H9 (cell line): ENCODE measurements at regions not wholly inside any gene's neighbourhood (a gene's known extent, or its start where the extent isn't known, plus 50 kb on each side); places are given as distances from the start of the nearest gene placed in this dataset.

ENCODE experiments used
- DNase-seq: peaks from one replicate; pipeline ENCODE4 v3.0.0-alpha.2; 2017
- H2AFZ ChIP-seq: one replicate; pipeline ENCODE4 v1.6.1; 2013; ENCODE audit warnings: mild to moderate bottlenecking, low read length, control low read depth, moderate library complexity
- H2AK5ac ChIP-seq: 2 replicates; pipeline ENCODE4 v1.6.1; 2013; ENCODE audit warnings: low read length, control low read depth, mixed read lengths; ENCODE audit not compliant: insufficient read length
- H2BK120ac ChIP-seq: one replicate; pipeline ENCODE4 v1.6.1; 2013; ENCODE audit warnings: low read depth, mild to moderate bottlenecking, low read length, control low read depth, inconsistent platforms; ENCODE audit not compliant: poor library complexity, severe bottlenecking
- H2BK12ac ChIP-seq: 2 replicates; pipeline ENCODE4 v1.6.1; 2013; ENCODE audit warnings: low read length, control low read depth, mixed read lengths, low read depth; ENCODE audit not compliant: insufficient read length
- H2BK15ac ChIP-seq: 2 replicates; pipeline ENCODE4 v1.6.1; 2013; ENCODE audit warnings: low read depth, low read length, control low read depth
- H2BK20ac ChIP-seq: one replicate; pipeline ENCODE4 v1.6.1; 2013; ENCODE audit warnings: low read depth, mild to moderate bottlenecking, low read length, control low read depth, inconsistent platforms; ENCODE audit not compliant: poor library complexity, severe bottlenecking
- H2BK5ac ChIP-seq: 2 replicates; pipeline ENCODE4 v1.6.1; 2013; ENCODE audit warnings: low read length, control low read depth, mixed read lengths; ENCODE audit not compliant: insufficient read length
- H3K14ac ChIP-seq: 2 replicates; pipeline ENCODE4 v1.6.1; 2013; ENCODE audit warnings: low read length, control low read depth; ENCODE audit not compliant: insufficient read depth
- H3K18ac ChIP-seq: 2 replicates; pipeline ENCODE4 v1.6.1; 2013; ENCODE audit warnings: low read depth, mild to moderate bottlenecking, mixed read lengths, low read length, control low read depth; ENCODE audit not compliant: insufficient read length
- H3K23ac ChIP-seq: 2 replicates; pipeline ENCODE4 v1.6.1; 2013; ENCODE audit warnings: low read length, control low read depth, mixed read lengths, low read depth; ENCODE audit not compliant: insufficient read length
- H3K23me2 ChIP-seq: 2 replicates; pipeline ENCODE4 v1.6.1; 2013; ENCODE audit warnings: low read depth, mild to moderate bottlenecking, mixed read lengths, low read length, control low read depth; ENCODE audit not compliant: insufficient read length, poor library complexity, severe bottlenecking
- H3K27ac ChIP-seq: 2 replicates; pipeline ENCODE4 v1.5.1; 2013; ENCODE audit warnings: low read length, control low read depth, mixed read lengths, low read depth; ENCODE audit not compliant: insufficient read length
- H3K27me3 ChIP-seq: 2 replicates; pipeline ENCODE4 v1.6.1; 2013; ENCODE audit warnings: low read length, control low read depth, inconsistent platforms; ENCODE audit not compliant: insufficient read depth
- H3K4ac ChIP-seq: 2 replicates; pipeline ENCODE4 v1.6.1; 2013; ENCODE audit warnings: low read depth, mild to moderate bottlenecking, control low read depth, inconsistent platforms, low read length, moderate library complexity
- H3K4me1 ChIP-seq: 2 replicates; pipeline ENCODE4 v1.6.1; 2013; ENCODE audit warnings: low read length, control low read depth, inconsistent platforms; ENCODE audit not compliant: insufficient read depth
- H3K4me2 ChIP-seq: 2 replicates; pipeline ENCODE4 v1.6.1; 2013; ENCODE audit warnings: low read length, control low read depth, mixed read lengths; ENCODE audit not compliant: insufficient read length, insufficient read depth
- H3K56ac ChIP-seq: 2 replicates; pipeline ENCODE4 v1.6.1; 2013; ENCODE audit warnings: low read depth, mild to moderate bottlenecking, mixed read lengths, low read length, control low read depth; ENCODE audit not compliant: insufficient read length
- H3K79me1 ChIP-seq: 2 replicates; pipeline ENCODE4 v1.6.1; 2013; ENCODE audit warnings: low read depth, mild to moderate bottlenecking, moderate library complexity, low read length, control low read depth, inconsistent platforms; ENCODE audit not compliant: insufficient read depth, poor library complexity, severe bottlenecking
- H3K79me2 ChIP-seq: 2 replicates; pipeline ENCODE4 v1.6.1; 2013; ENCODE audit warnings: low read length, control low read depth, inconsistent platforms; ENCODE audit not compliant: insufficient read depth
- H3K9ac ChIP-seq: 2 replicates; pipeline ENCODE4 v1.6.1; 2013; ENCODE audit warnings: low read length, control low read depth, mixed read lengths; ENCODE audit not compliant: insufficient read length; ENCODE audit errors: extremely low read depth
- H3K9me3 ChIP-seq: one replicate; pipeline ENCODE4 v1.6.1; 2013; ENCODE audit warnings: low read depth, low read length, inconsistent platforms; ENCODE audit not compliant: control insufficient read depth
- H3T11ph ChIP-seq: one replicate; pipeline ENCODE4 v1.6.1; 2013; ENCODE audit warnings: mild to moderate bottlenecking, low read length, control low read depth, inconsistent platforms
- H4K20me1 ChIP-seq: one replicate; pipeline ENCODE4 v1.6.1; 2013; ENCODE audit not compliant: control insufficient read depth, insufficient read length, insufficient read depth
- H4K5ac ChIP-seq: 2 replicates; pipeline ENCODE4 v1.6.1; 2013; ENCODE audit warnings: low read depth, mild to moderate bottlenecking, mixed read lengths, low read length, control low read depth; ENCODE audit not compliant: insufficient read length
- H4K8ac ChIP-seq: replicated peaks from 2 replicates; pipeline ENCODE4 v1.6.1; 2013; ENCODE audit warnings: low read length, control low read depth, mixed read lengths, low read depth; ENCODE audit not compliant: insufficient read length
- H4K91ac ChIP-seq: 2 replicates; pipeline ENCODE4 v1.6.1; 2013; ENCODE audit warnings: low read depth, mild to moderate bottlenecking, moderate library complexity, mixed read lengths, low read length, control low read depth; ENCODE audit not compliant: insufficient read length
- H3K27ac Mint-ChIP-seq, 3 experiments: 2 replicates in 2 of 3; 3 replicates in 1 of 3; pipeline ENCODE4 v1.8.0; 2020 to 2021; ENCODE audit warnings: mixed read lengths in 3 of 3, mild to moderate bottlenecking in 1 of 3, moderate library complexity in 1 of 3
- H3K27me3 Mint-ChIP-seq: 2 replicates; pipeline ENCODE4 v1.8.0; 2021; ENCODE audit warnings: low read depth, mild to moderate bottlenecking, moderate library complexity, mixed read lengths
- H3K36me3 Mint-ChIP-seq, 3 experiments: 2 replicates in 2 of 3; 3 replicates in 1 of 3; pipeline ENCODE4 v1.8.0; 2020 to 2021; ENCODE audit warnings: low read depth in 3 of 3, mixed read lengths in 3 of 3; ENCODE audit not compliant: insufficient read depth in 1 of 3
- H3K4me1 Mint-ChIP-seq, 2 experiments: 2 replicates each; pipeline ENCODE4 v1.8.0; 2020; ENCODE audit warnings: mixed read lengths in 2 of 2
- H3K4me3 Mint-ChIP-seq, 2 experiments: 2 replicates in 1 of 2; 3 replicates in 1 of 2; pipeline ENCODE4 v1.8.0; 2020 to 2021; ENCODE audit warnings: mild to moderate bottlenecking in 2 of 2, mixed read lengths in 2 of 2, moderate library complexity in 1 of 2
- H3K9me3 Mint-ChIP-seq, 2 experiments: 2 replicates in 1 of 2; 3 replicates in 1 of 2; pipeline ENCODE4 v1.8.0; 2020; ENCODE audit warnings: mild to moderate bottlenecking in 2 of 2, mixed read lengths in 2 of 2, moderate library complexity in 1 of 2
- CTCF ChIP-seq: fragments of 200-600 bp; sonication (generic); conservative IDR thresholded peaks from 3 replicates; pipeline ENCODE4 v1.8.0; 2021; ENCODE audit warnings: antibody characterized with exemption, mild to moderate bottlenecking
- WGBS: extraction: QIAGEN DNeasy Blood & Tissue Kit; methylation state at CpG from one replicate; pipeline ENCODE4 v1.1.7; 2013; ENCODE audit warnings: missing lambda C conversion rate, low lambda C conversion rate, mixed read lengths; ENCODE audit not compliant: insufficient read length; ENCODE audit errors: extremely low coverage; 5-methylcytosine and 5-hydroxymethylcytosine counted together

DNA sequence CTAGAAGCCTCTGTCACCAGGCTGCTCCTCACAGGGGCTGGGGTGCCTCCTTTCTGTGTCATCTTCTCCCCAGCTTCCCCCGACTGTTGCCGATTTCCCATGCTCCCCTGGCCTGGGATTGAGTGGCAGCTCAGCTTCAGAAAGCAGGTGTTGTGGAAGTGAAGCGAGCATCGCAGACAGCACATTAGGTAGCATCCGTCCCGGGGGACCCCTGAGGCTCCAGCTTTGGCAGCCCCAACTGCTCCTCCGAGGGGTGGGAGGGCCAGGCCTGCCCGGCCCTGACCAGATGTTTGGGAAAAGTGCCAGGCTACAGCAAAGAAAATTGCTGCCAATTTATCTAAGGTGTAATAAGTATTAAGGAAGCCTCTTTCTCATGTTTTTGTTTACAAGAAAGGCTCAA lies 1045.6 kb downstream of the BCL11B start:
- Histone ChIP-seq H4K20me1 (no peaks in the 10 kb centered on the region), H3K4me2 (no peak overlapping the region), H2BK120ac (no peak overlapping the region), H3T11ph (no peak overlapping the region), H3K79me1 (no peaks in the 10 kb centered on the region), H3K56ac (no peak overlapping the region), H2AFZ (no peak overlapping the region), H3K27ac (no peak overlapping the region), H3K23me2 (no peaks in the 10 kb centered on the region), H3K9me3 (no peaks in the 10 kb centered on the region), H2BK15ac (no peak overlapping the region), H3K14ac (no peak overlapping the region), H3K79me2 (no peaks in the 10 kb centered on the region), H2BK20ac (no peak overlapping the region), H3K4me1 (no peaks in the 10 kb centered on the region), H3K9ac (no peak overlapping the region), H2BK5ac (no peak overlapping the region), H3K18ac (no peak overlapping the region), H2AK5ac (no peak overlapping the region), H3K27me3 (no peaks in the 10 kb centered on the region), H4K91ac (no peak overlapping the region), H3K23ac (no peak overlapping the region), H4K5ac (no peak overlapping the region), H4K8ac (no peak overlapping the region), H3K4ac (no peak overlapping the region), H2BK12ac (no peak overlapping the region)
- no CpG with 5 or more reads among the region's 8 CpGs for WGBS
- Mint-ChIP-seq H3K27me3 (no peaks in the 10 kb centered on the region; the same call in 1 of the 2 replicates), H3K27ac (no peak overlapping the region), H3K4me1 (no peaks in the 10 kb centered on the region), H3K9me3 (no peaks in the 10 kb centered on the region; a peak in 1 of 5 replicates), H3K4me3 (no peak overlapping the region), H3K36me3 (no peaks in the 10 kb centered on the region)
- no peak for TF ChIP-seq CTCF
- DNase-seq, result no peak
